ENCODE measurements at regions not wholly inside any gene's neighbourhood (a gene's known extent, or its start where the extent isn't known, plus 50 kb on each side); places are given as distances from the start of the nearest gene placed in this dataset.

DNA sequence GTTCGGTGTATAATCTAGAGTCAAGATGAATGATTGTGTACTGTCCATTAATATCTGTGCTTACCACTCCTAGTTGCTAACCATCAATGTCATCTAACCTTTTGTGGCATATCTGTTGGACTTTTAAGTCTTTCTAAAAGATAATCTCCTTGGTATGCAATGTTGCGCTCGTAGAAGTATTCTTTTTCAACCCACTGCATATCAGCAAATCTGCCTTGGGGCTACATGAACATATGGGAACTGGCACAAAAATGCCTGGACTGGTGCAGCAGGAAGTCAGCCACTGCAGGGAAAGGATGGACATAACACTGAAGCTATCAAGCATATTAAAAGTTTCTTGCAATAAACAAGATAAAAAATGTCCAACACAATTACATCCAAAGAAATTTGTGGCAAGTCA lies 124.3 kb upstream of the SLC38A4 start:
- H3K36me3 Mint-ChIP-seq = no peaks in the 10 kb centered on the region
- WGBS (ENCODE audit: insufficient coverage) = 91% methylated on average over 2 of the region's 3 CpGs
- no peaks in the 10 kb centered on the region for H3K27me3 ChIP-seq (ENCODE audit: control insufficient read depth, insufficient read depth, low read length)

DNA sequence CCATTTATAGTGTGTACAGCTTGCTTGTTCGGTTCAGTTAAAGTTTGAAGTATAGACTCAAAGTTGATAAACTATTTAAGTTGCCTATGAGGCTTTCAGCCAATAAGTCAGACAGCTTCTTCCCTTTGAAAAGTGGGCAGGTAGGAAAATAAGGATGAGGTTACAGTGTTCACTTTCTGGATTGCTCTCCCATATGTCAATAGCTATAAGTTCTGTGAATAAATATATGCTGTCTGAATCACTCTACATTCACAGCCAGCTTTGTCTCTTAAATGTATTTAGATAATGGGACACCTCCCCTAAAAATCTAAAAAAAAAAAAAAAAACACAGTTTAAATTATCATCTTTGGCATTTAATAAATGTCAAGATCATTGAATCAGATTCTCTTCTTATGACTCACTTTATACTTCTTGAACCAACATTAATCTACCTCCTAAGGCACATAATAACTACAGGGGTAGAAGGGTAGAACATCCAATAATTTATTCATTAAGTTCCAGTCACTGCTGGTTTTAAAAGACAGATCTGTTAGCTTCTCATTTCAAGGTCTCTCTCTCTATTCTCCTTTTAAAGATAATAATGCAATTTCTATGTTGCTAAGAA lies 126.4 kb upstream of the PCED1B start:
- DNase-seq (no peak), ATAC-seq (no peak)
- 92% methylated on average over 1 of the region's 1 CpG for WGBS (ENCODE audit: insufficient coverage)
- intact Hi-C loops (cut with micrococcal nuclease) = no loop called here
- Mint-ChIP-seq H3K36me3 (no peaks in the 10 kb centered on the region), H3K27ac (no peak overlapping the region), H3K4me1 (no peaks in the 10 kb centered on the region), H3K27me3 (ENCODE audit: low read depth in 2 of 2) (peaks cover 12 to 38% of the 10 kb centered on the region in 2 donors), H3K4me3 (no peak overlapping the region), H3K9me3 (no peaks in the 10 kb centered on the region)
- Histone ChIP-seq H3K4me3 (ENCODE audit: low read length) (no peak overlapping the region), H3K27ac (ENCODE audit: low read length) (no peak overlapping the region), H3K9me3 (ENCODE audit: control insufficient read depth, insufficient read depth, low read length) (no peaks in the 10 kb centered on the region), H3K36me3 (ENCODE audit: control insufficient read depth, insufficient read depth, low read length) (no peaks in the 10 kb centered on the region), H3K27me3 (ENCODE audit: control insufficient read depth, insufficient read depth, low read length) (no peaks in the 10 kb centered on the region), H3K4me1 (ENCODE audit: control insufficient read depth, insufficient read depth, low read length) (no peaks in the 10 kb centered on the region)
- TF ChIP-seq, protein P1, sequence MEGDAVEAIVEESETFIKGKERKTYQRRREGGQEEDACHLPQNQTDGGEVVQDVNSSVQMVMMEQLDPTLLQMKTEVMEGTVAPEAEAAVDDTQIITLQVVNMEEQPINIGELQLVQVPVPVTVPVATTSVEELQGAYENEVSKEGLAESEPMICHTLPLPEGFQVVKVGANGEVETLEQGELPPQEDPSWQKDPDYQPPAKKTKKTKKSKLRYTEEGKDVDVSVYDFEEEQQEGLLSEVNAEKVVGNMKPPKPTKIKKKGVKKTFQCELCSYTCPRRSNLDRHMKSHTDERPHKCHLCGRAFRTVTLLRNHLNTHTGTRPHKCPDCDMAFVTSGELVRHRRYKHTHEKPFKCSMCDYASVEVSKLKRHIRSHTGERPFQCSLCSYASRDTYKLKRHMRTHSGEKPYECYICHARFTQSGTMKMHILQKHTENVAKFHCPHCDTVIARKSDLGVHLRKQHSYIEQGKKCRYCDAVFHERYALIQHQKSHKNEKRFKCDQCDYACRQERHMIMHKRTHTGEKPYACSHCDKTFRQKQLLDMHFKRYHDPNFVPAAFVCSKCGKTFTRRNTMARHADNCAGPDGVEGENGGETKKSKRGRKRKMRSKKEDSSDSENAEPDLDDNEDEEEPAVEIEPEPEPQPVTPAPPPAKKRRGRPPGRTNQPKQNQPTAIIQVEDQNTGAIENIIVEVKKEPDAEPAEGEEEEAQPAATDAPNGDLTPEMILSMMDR (IDR thresholded peaks at IDR 0.05) = no peak

More for the DNA sequence above, 124.3 kb upstream of the SLC38A4 start:
- peaks cover 12 to 25% of the 10 kb centered on the region in 2 donors for H3K27me3 Mint-ChIP-seq (ENCODE audit: low read depth in 2 of 2)
- H3K4me1 ChIP-seq (ENCODE audit: control insufficient read depth, insufficient read depth, low read length) = no peaks in the 10 kb centered on the region
- ATAC-seq = no peak
- H3K4me1 Mint-ChIP-seq = no peaks in the 10 kb centered on the region
- intact Hi-C loops (cut with micrococcal nuclease) = no loop called here
- no peak for DNase-seq
- no peak overlapping the region for H3K4me3 Mint-ChIP-seq
- no peaks in the 10 kb centered on the region for H3K9me3 ChIP-seq (ENCODE audit: control insufficient read depth, insufficient read depth, low read length)
- H3K36me3 ChIP-seq (ENCODE audit: control insufficient read depth, insufficient read depth, low read length) = no peaks in the 10 kb centered on the region
- H3K27ac Mint-ChIP-seq = no peak overlapping the region
- no peak overlapping the region for H3K4me3 ChIP-seq (ENCODE audit: low read length)
- H3K27ac ChIP-seq (ENCODE audit: low read length) = no peak overlapping the region
- no peaks in the 10 kb centered on the region for H3K9me3 Mint-ChIP-seq
- TF ChIP-seq, protein P1 (IDR thresholded peaks at IDR 0.05) = no peak

DNA sequence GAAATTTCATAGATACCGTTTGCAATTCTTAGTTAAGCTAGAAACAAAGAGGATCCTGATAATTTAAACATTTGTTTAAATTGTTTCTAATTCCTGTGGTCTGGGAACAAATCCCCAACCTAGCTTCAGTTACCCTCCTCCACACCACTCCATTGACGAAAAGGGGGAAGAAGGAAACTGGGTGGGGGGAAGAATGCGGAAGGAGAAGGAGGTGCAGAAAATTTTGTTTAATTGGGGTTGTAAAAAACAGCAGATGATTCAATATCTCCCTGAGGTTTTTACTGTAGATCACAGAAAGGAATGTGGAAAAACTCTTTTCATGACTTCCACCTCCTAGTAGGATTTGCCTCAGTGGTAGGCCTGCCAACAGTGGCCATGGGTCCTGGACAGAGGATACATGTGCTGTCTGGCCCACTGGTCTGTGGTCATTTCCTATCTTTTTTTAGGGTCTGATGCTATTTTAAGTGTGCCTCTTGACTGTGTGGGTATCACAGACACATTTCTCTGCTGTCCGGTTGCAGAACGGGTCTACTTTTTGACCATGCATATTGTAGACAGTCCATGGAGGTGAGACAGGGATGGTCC lies 122.9 kb upstream of the PCED1B start:
- H3K36me3 Mint-ChIP-seq = no peaks in the 10 kb centered on the region
- no peak for ATAC-seq
- H3K9me3 ChIP-seq (ENCODE audit: control insufficient read depth, insufficient read depth, low read length) = no peaks in the 10 kb centered on the region
- H3K4me3 Mint-ChIP-seq = no peak overlapping the region
- H3K27ac Mint-ChIP-seq = no peak overlapping the region
- no peak overlapping the region for H3K27ac ChIP-seq (ENCODE audit: low read length)
- H3K9me3 Mint-ChIP-seq = no peaks in the 10 kb centered on the region
- no peaks in the 10 kb centered on the region for H3K36me3 ChIP-seq (ENCODE audit: control insufficient read depth, insufficient read depth, low read length)
- intact Hi-C loops (cut with micrococcal nuclease) = no loop called here
- TF ChIP-seq, protein P1 (IDR thresholded peaks at IDR 0.05) = no peak
- DNase-seq = no peak
- no peaks in the 10 kb centered on the region for H3K4me1 Mint-ChIP-seq
- no peak overlapping the region for H3K4me3 ChIP-seq (ENCODE audit: low read length)
- H3K4me1 ChIP-seq (ENCODE audit: control insufficient read depth, insufficient read depth, low read length) = no peaks in the 10 kb centered on the region
- no peaks in the 10 kb centered on the region for H3K27me3 ChIP-seq (ENCODE audit: control insufficient read depth, insufficient read depth, low read length)
- peaks cover 23 to 58% of the 10 kb centered on the region in 2 donors for H3K27me3 Mint-ChIP-seq (ENCODE audit: low read depth in 2 of 2)
- 58% methylated on average over 3 of the region's 5 CpGs for WGBS (ENCODE audit: insufficient coverage)

DNA sequence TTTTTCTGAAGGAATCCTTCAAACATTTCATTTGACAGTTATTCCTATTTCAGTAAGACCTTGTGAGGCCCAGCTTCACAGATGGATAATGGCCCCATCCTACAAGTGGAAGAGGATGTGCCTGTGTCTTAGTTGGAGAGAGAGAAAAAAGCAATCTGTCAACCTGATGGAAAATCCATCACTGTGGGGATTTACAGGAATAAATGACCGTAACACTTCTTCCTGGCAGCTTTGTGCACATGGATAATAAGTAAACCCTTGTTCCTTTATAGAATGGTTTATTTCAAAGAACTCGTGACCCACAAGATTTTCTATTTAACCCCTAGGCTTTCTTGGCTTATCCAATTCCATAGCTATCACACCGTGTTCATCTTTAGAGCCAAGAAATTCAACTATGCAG lies 121.4 kb upstream of the PCED1B start:
- no peaks in the 10 kb centered on the region for H3K9me3 Mint-ChIP-seq
- DNase-seq (no peak), ATAC-seq (no peak)
- H3K27ac Mint-ChIP-seq = no peak overlapping the region
- intact Hi-C loops (cut with micrococcal nuclease) = no loop called here
- Histone ChIP-seq H3K4me3 (ENCODE audit: low read length) (no peak overlapping the region), H3K4me1 (ENCODE audit: control insufficient read depth, insufficient read depth, low read length) (no peaks in the 10 kb centered on the region), H3K27ac (ENCODE audit: low read length) (no peak overlapping the region), H3K9me3 (ENCODE audit: control insufficient read depth, insufficient read depth, low read length) (no peaks in the 10 kb centered on the region), H3K36me3 (ENCODE audit: control insufficient read depth, insufficient read depth, low read length) (no peaks in the 10 kb centered on the region), H3K27me3 (ENCODE audit: control insufficient read depth, insufficient read depth, low read length) (no peaks in the 10 kb centered on the region)
- no peaks in the 10 kb centered on the region for H3K4me1 Mint-ChIP-seq
- H3K4me3 Mint-ChIP-seq = no peak overlapping the region
- H3K27me3 Mint-ChIP-seq (ENCODE audit: low read depth in 2 of 2) = peaks cover 19 to 50% of the 10 kb centered on the region in 2 donors
- TF ChIP-seq, protein P1 (IDR thresholded peaks at IDR 0.05) = no peak
- 96% methylated on average over 3 of the region's 3 CpGs for WGBS (ENCODE audit: insufficient coverage)
- H3K36me3 Mint-ChIP-seq = no peaks in the 10 kb centered on the region

Measured in natural killer cell (primary cell).